ENCODE measurements at regions not wholly inside any gene's neighbourhood (a gene's known extent, or its start where the extent isn't known, plus 50 kb on each side); places are given as distances from the start of the nearest gene placed in this dataset.

DNA sequence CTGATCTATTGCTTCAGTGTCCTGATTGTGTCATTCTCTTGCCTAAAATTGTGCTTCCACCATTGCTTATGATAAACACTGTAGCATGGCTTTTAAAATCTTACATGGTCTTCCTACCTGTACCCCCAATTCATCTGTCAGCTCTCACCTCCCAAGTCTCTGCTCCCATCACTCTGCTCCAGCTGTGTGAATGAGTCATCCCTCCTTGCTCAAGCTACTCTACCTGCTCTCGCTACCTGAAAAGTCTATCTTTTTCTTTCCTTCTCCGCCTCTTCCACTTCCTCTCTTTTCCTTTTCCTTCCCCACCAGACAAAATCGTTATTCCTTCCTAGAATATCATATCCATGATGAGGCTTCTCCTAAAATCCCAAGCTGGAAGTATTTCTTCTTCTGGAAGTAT lies 341.7 kb downstream of the PRELID2 start:
- TF ChIP-seq CTCF (IDR thresholded peaks at IDR 0.05) (no peak), POLR2A (IDR thresholded peaks at IDR 0.05) (no peak), POLR2AphosphoS5 (IDR thresholded peaks at IDR 0.05; ENCODE audit: insufficient read depth in 1 of 2, low read depth in 1 of 2) (no peak)

Data from vagina (tissue), 2 donors.